Astrocyte (in vitro differentiated cells and primary cell): ENCODE measurements at regions not wholly inside any gene's neighbourhood (a gene's known extent, or its start where the extent isn't known, plus 50 kb on each side); places are given as distances from the start of the nearest gene placed in this dataset.

Source experiments
- DNase-seq: peaks from one replicate; pipeline ENCODE4 v3.0.0-alpha.2; 2010; ENCODE audit warnings: low read depth
- FAIRE-seq: peaks from 2 replicates; lab custom pipeline; 2011; peaks lifted over from hg19 to GRCh38; lab: Jason Lieb, UNC
- H2AFZ ChIP-seq: 2 replicates; pipeline ENCODE4 v1.6.0; 2012; ENCODE audit warnings: low read depth, low read length, inconsistent platforms
- H3K27ac ChIP-seq: 2 replicates; pipeline ENCODE4 v1.5.1; 2011; ENCODE audit warnings: low read depth, low read length, inconsistent platforms
- H3K27me3 ChIP-seq: 2 replicates; pipeline ENCODE4 v1.6.0; 2011; ENCODE audit warnings: low read length, inconsistent platforms; ENCODE audit not compliant: insufficient read depth
- H3K36me3 ChIP-seq: 2 replicates; pipeline ENCODE4 v1.5.1; 2011; ENCODE audit warnings: low read length, inconsistent platforms; ENCODE audit not compliant: insufficient read depth
- H3K4me1 ChIP-seq: 2 replicates; pipeline ENCODE4 v1.5.1; 2011; ENCODE audit warnings: low read length, inconsistent platforms; ENCODE audit not compliant: insufficient read depth
- H3K4me2 ChIP-seq: 2 replicates; pipeline ENCODE4 v1.6.0; 2012; ENCODE audit warnings: low read length, inconsistent platforms
- H3K4me3 ChIP-seq: 2 replicates; pipeline ENCODE4 v1.5.1; 2011; ENCODE audit warnings: low read depth, mild to moderate bottlenecking, low read length, inconsistent platforms; ENCODE audit not compliant: insufficient read depth
- H3K79me2 ChIP-seq: 2 replicates; pipeline ENCODE4 v1.6.0; 2012; ENCODE audit warnings: mild to moderate bottlenecking, low read length, inconsistent platforms; ENCODE audit not compliant: insufficient read depth
- H3K9ac ChIP-seq: 2 replicates; pipeline ENCODE4 v1.6.0; 2012; ENCODE audit warnings: mild to moderate bottlenecking, low read length, inconsistent platforms
- H3K9me3 ChIP-seq: 2 replicates; pipeline ENCODE4 v1.5.1; 2012; ENCODE audit warnings: low read depth, mild to moderate bottlenecking, low read length, inconsistent platforms; ENCODE audit not compliant: insufficient read depth
- H4K20me1 ChIP-seq: 2 replicates; pipeline ENCODE4 v1.6.0; 2012; ENCODE audit warnings: low read length, inconsistent platforms; ENCODE audit not compliant: insufficient read depth
- H3K27ac Mint-ChIP-seq: one replicate; pipeline ENCODE4 v1.8.0; 2021; ENCODE audit warnings: mild to moderate bottlenecking, mixed read lengths; ENCODE audit not compliant: unreplicated experiment
- H3K27me3 Mint-ChIP-seq: one replicate; pipeline ENCODE4 v1.8.0; 2021; ENCODE audit warnings: low read depth, mixed read lengths; ENCODE audit not compliant: unreplicated experiment
- H3K36me3 Mint-ChIP-seq: one replicate; pipeline ENCODE4 v1.8.0; 2021; ENCODE audit warnings: low read depth, mixed read lengths; ENCODE audit not compliant: unreplicated experiment
- H3K4me1 Mint-ChIP-seq: one replicate; pipeline ENCODE4 v1.8.0; 2021; ENCODE audit warnings: low read depth, mixed read lengths; ENCODE audit not compliant: unreplicated experiment
- H3K4me3 Mint-ChIP-seq: one replicate; pipeline ENCODE4 v1.8.0; 2021; ENCODE audit warnings: mild to moderate bottlenecking, moderate library complexity, mixed read lengths; ENCODE audit not compliant: unreplicated experiment
- H3K9me3 Mint-ChIP-seq: one replicate; pipeline ENCODE4 v1.8.0; 2021; ENCODE audit warnings: mild to moderate bottlenecking, mixed read lengths; ENCODE audit not compliant: unreplicated experiment
- CTCF ChIP-seq: IDR thresholded peaks from 2 replicates; pipeline ENCODE4 v1.5.1; 2011; ENCODE audit warnings: low read depth, mild to moderate bottlenecking, inconsistent platforms, low read length, moderate library complexity; ENCODE audit not compliant: insufficient read depth
- EZH2 ChIP-seq: IDR thresholded peaks from 2 replicates; pipeline ENCODE4 v1.6.1; 2012; ENCODE audit warnings: mild to moderate bottlenecking, low read length, inconsistent platforms; ENCODE audit not compliant: insufficient read depth

DNA sequence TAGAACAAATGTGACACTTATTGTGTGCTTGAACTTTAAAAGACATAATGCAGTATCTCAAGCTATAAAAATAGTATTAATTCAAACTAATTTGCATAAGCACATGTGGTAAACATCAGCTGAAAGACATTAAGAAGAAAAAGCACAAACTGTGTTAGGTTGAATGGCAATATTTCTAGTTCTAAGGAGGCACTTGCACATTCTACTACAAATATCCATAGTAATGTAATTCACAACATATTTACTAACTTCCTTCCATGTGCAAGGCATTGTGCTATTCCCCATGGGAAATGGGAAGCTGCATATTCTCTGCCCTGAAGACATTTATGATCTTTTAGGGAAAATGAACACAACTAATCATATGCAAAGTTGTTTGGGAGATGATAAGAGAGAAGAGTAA is 80.2 kb upstream of the SLC13A1 start:
- H3K9ac ChIP-seq = no peak overlapping the region
- Mint-ChIP-seq H3K4me3 (no peak overlapping the region), H3K36me3 (no peaks in the 10 kb centered on the region), H3K27ac (no peak overlapping the region), H3K9me3 (no peaks in the 10 kb centered on the region), H3K4me1 (peaks cover 20% of the 10 kb centered on the region), H3K27me3 (no peaks in the 10 kb centered on the region)
- no peak for FAIRE-seq
- H3K27me3 ChIP-seq = no peaks in the 10 kb centered on the region
- no peak overlapping the region for H3K27ac ChIP-seq
- DNase-seq = no peak
- no peaks in the 10 kb centered on the region for H3K9me3 ChIP-seq
- no peaks in the 10 kb centered on the region for H4K20me1 ChIP-seq
- H3K36me3 ChIP-seq = no peaks in the 10 kb centered on the region
- no peak for TF ChIP-seq EZH2
- TF ChIP-seq CTCF = no peak
- H3K4me3 ChIP-seq = no peak overlapping the region
- no peaks in the 10 kb centered on the region for H3K4me1 ChIP-seq
- no peak overlapping the region for H3K4me2 ChIP-seq
- H3K79me2 ChIP-seq = no peaks in the 10 kb centered on the region
- H2AFZ ChIP-seq = no peak overlapping the region

DNA sequence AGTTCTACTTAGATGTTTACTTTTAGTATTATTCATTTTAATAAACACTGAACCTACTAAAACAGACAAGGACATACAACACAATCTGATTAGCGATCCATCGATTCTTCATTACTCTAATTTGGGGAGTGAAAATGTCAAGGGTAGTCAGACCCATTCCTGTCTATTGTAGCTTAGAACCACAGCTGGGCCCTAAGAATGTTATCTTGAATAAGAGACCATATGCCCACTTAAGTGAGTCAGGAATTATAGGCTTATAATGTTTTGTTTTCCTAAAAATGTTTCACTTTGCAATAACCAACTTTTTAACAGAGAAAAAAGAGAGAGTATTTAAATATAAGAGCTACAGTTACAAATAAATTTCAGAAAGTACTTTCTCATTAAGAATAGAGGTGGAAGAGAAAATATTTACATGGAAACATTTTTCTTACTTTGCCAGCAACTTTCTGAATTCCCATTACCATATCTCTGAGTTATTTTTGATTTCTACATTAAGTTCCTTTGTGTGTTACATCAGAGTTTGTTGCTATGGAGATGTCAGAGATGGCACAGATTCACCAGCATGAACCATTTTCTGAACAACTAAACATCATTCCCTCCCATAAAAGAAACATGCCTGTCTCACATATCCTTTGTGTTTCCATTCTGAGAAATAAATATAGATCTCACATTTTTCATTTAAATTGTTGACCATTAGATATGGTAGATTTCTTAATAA is 75.4 kb upstream of the SLC13A1 start:
- Histone ChIP-seq H3K36me3 (no peaks in the 10 kb centered on the region), H3K27ac (no peak overlapping the region), H3K27me3 (no peaks in the 10 kb centered on the region), H4K20me1 (no peaks in the 10 kb centered on the region), H3K9me3 (no peaks in the 10 kb centered on the region), H2AFZ (no peak overlapping the region), H3K9ac (no peak overlapping the region), H3K4me3 (no peak overlapping the region), H3K4me2 (no peak overlapping the region), H3K4me1 (no peaks in the 10 kb centered on the region), H3K79me2 (no peaks in the 10 kb centered on the region)
- no peak for TF ChIP-seq EZH2
- TF ChIP-seq CTCF = no peak
- Mint-ChIP-seq H3K27ac (no peak overlapping the region), H3K4me1 (peaks cover 20% of the 10 kb centered on the region), H3K9me3 (no peaks in the 10 kb centered on the region), H3K36me3 (no peaks in the 10 kb centered on the region), H3K4me3 (no peak overlapping the region), H3K27me3 (no peaks in the 10 kb centered on the region)
- DNase-seq = no peak
- no peak for FAIRE-seq

- TF ChIP-seq CTCF = no peak
- Histone ChIP-seq H3K4me1 (no peaks in the 10 kb centered on the region), H3K79me2 (no peaks in the 10 kb centered on the region), H3K4me2 (no peak overlapping the region), H3K9ac (no peak overlapping the region), H2AFZ (no peak overlapping the region), H3K27me3 (no peaks in the 10 kb centered on the region), H3K9me3 (no peaks in the 10 kb centered on the region), H3K36me3 (no peaks in the 10 kb centered on the region), H3K27ac (no peak overlapping the region), H4K20me1 (no peaks in the 10 kb centered on the region), H3K4me3 (no peak overlapping the region)
- H3K36me3 Mint-ChIP-seq = no peaks in the 10 kb centered on the region
- H3K27me3 Mint-ChIP-seq = no peaks in the 10 kb centered on the region
- peaks cover 20% of the 10 kb centered on the region for H3K4me1 Mint-ChIP-seq
- H3K9me3 Mint-ChIP-seq = no peaks in the 10 kb centered on the region
- H3K4me3 Mint-ChIP-seq = no peak overlapping the region
- DNase-seq (no peak), FAIRE-seq (no peak)
- H3K27ac Mint-ChIP-seq = no peak overlapping the region
Measured at GRCh38 chr7:123273185-123273584, 73.4 kb upstream of the SLC13A1 start.
